ENCODE measurements at regions not wholly inside any gene's neighbourhood (a gene's known extent, or its start where the extent isn't known, plus 50 kb on each side); places are given as distances from the start of the nearest gene placed in this dataset.

- H3K4me3 Mint-ChIP-seq (ENCODE audit: unreplicated experiment) = no peak overlapping the region
- TF ChIP-seq CTCF (IDR thresholded peaks at IDR 0.05; ENCODE audit: unreplicated experiment) = no peak
- H3K4me1 Mint-ChIP-seq (ENCODE audit: unreplicated experiment) = peaks cover 9% of the 10 kb centered on the region
- H3K9me3 Mint-ChIP-seq (ENCODE audit: unreplicated experiment) = no peaks in the 10 kb centered on the region
- H3K27me3 Mint-ChIP-seq (ENCODE audit: unreplicated experiment) = no peaks in the 10 kb centered on the region
- no peak overlapping the region for H3K27ac Mint-ChIP-seq (ENCODE audit: unreplicated experiment)
- no peak for DNase-seq (ENCODE audit: low spot score)
- H3K36me3 Mint-ChIP-seq (ENCODE audit: low read depth, unreplicated experiment) = no peaks in the 10 kb centered on the region
Measured at GRCh38 chr3:176969066-176969465, 228.2 kb downstream of the TBL1XR1 start.

- no peak for TF ChIP-seq CTCF (IDR thresholded peaks at IDR 0.05; ENCODE audit: unreplicated experiment)
Measured at GRCh38 chr3:176968631-176969030, 228.7 kb downstream of the TBL1XR1 start.

GRCh38 chr3:176967522-176967921 lies 229.8 kb downstream of the TBL1XR1 start:
- Mint-ChIP-seq H3K36me3 (ENCODE audit: low read depth, unreplicated experiment) (no peaks in the 10 kb centered on the region), H3K27ac (ENCODE audit: unreplicated experiment) (no peak overlapping the region), H3K9me3 (ENCODE audit: unreplicated experiment) (no peaks in the 10 kb centered on the region), H3K4me3 (ENCODE audit: unreplicated experiment) (no peak overlapping the region), H3K4me1 (ENCODE audit: unreplicated experiment) (peaks cover 9% of the 10 kb centered on the region), H3K27me3 (ENCODE audit: unreplicated experiment) (no peaks in the 10 kb centered on the region)
- DNase-seq (ENCODE audit: low spot score) = no peak
- TF ChIP-seq CTCF (IDR thresholded peaks at IDR 0.05; ENCODE audit: unreplicated experiment) = no peak

More at GRCh38 chr3:176968631-176969030, 228.7 kb downstream of the TBL1XR1 start:
- no peak for DNase-seq (ENCODE audit: low spot score)
- H3K36me3 Mint-ChIP-seq (ENCODE audit: low read depth, unreplicated experiment) = no peaks in the 10 kb centered on the region
- no peaks in the 10 kb centered on the region for H3K9me3 Mint-ChIP-seq (ENCODE audit: unreplicated experiment)
- H3K4me1 Mint-ChIP-seq (ENCODE audit: unreplicated experiment) = peaks cover 9% of the 10 kb centered on the region
- H3K4me3 Mint-ChIP-seq (ENCODE audit: unreplicated experiment) = no peak overlapping the region
- H3K27me3 Mint-ChIP-seq (ENCODE audit: unreplicated experiment) = no peaks in the 10 kb centered on the region
- no peak overlapping the region for H3K27ac Mint-ChIP-seq (ENCODE audit: unreplicated experiment)

- H3K4me1 Mint-ChIP-seq (ENCODE audit: unreplicated experiment) = peaks cover 16% of the 10 kb centered on the region
- no peak for TF ChIP-seq CTCF (IDR thresholded peaks at IDR 0.05; ENCODE audit: unreplicated experiment)
- DNase-seq (ENCODE audit: low spot score) = no peak
- no peak overlapping the region for H3K4me3 Mint-ChIP-seq (ENCODE audit: unreplicated experiment)
- H3K27ac Mint-ChIP-seq (ENCODE audit: unreplicated experiment) = no peak overlapping the region
- H3K27me3 Mint-ChIP-seq (ENCODE audit: unreplicated experiment) = no peaks in the 10 kb centered on the region
- H3K9me3 Mint-ChIP-seq (ENCODE audit: unreplicated experiment) = no peaks in the 10 kb centered on the region
- H3K36me3 Mint-ChIP-seq (ENCODE audit: low read depth, unreplicated experiment) = no peaks in the 10 kb centered on the region
Measured at GRCh38 chr3:176964661-176965060, 232.6 kb downstream of the TBL1XR1 start.

GRCh38 chr3:176961916-176962315 lies 235.4 kb downstream of the TBL1XR1 start:
- H3K4me3 Mint-ChIP-seq (ENCODE audit: unreplicated experiment) = no peak overlapping the region
- H3K36me3 Mint-ChIP-seq (ENCODE audit: low read depth, unreplicated experiment) = no peaks in the 10 kb centered on the region
- no peak overlapping the region for H3K27ac Mint-ChIP-seq (ENCODE audit: unreplicated experiment)
- TF ChIP-seq CTCF (IDR thresholded peaks at IDR 0.05; ENCODE audit: unreplicated experiment) = no peak
- H3K9me3 Mint-ChIP-seq (ENCODE audit: unreplicated experiment) = no peaks in the 10 kb centered on the region
- DNase-seq (ENCODE audit: low spot score) = no peak
- H3K4me1 Mint-ChIP-seq (ENCODE audit: unreplicated experiment) = peaks cover 16% of the 10 kb centered on the region
- no peaks in the 10 kb centered on the region for H3K27me3 Mint-ChIP-seq (ENCODE audit: unreplicated experiment)

Measured in endothelial cell (in vitro differentiated cells).